ENCODE measurements at regions not wholly inside any gene's neighbourhood (a gene's known extent, or its start where the extent isn't known, plus 50 kb on each side); places are given as distances from the start of the nearest gene placed in this dataset.

DNA sequence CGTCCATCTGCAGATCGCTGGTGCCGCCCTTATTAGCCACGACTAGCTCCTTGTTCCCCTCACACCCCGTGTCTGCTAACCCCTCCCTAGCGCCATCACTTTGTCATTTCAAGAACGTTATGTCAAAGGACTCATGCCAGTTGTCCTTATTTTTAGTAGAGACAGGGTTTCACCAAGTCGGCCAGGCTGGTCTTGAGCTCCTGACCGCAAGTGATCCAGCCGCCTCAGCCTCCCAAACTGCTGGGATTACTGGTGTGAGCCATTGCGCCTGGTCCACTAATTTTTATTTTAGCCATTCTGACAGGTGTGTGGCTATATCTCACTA is 138.9 kb upstream of the HDAC4 start:
- H3K4me1 ChIP-seq (ENCODE audit: control insufficient read depth, extremely low read depth, insufficient read depth, low read length): no peaks in the 10 kb centered on the region
- H2AFZ ChIP-seq (ENCODE audit: low read depth, low read length): no peak overlapping the region
- peaks cover 2% of the 10 kb centered on the region for H3K9me3 ChIP-seq (replicated peaks; ENCODE audit: control insufficient read depth, insufficient read depth, low read length)
- H3K27me3 ChIP-seq (ENCODE audit: control insufficient read depth in 2 of 2, insufficient read depth in 2 of 2, low read length in 2 of 2): no peaks in the 10 kb centered on the region
- CTCF ChIA-PET: no interaction called here
- TF ChIP-seq, protein P1, sequence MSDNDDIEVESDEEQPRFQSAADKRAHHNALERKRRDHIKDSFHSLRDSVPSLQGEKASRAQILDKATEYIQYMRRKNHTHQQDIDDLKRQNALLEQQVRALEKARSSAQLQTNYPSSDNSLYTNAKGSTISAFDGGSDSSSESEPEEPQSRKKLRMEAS (IDR thresholded peaks at IDR 0.05; ENCODE audit: insufficient read depth, insufficient read length): no peak
- TF ChIP-seq EZH2 (IDR thresholded peaks at IDR 0.05; ENCODE audit: borderline replicate concordance, low read depth, low read length, severe bottlenecking) (no peak), POLR2A (IDR thresholded peaks at IDR 0.05; ENCODE audit: low read depth, low read length) (no peak), MYC (IDR thresholded peaks at IDR 0.05; ENCODE audit: low read depth, low read length) (no peak), FOS (IDR thresholded peaks at IDR 0.05; ENCODE audit: borderline replicate concordance, insufficient read depth, low read length) (no peak)
- TF ChIP-seq, protein P2, sequence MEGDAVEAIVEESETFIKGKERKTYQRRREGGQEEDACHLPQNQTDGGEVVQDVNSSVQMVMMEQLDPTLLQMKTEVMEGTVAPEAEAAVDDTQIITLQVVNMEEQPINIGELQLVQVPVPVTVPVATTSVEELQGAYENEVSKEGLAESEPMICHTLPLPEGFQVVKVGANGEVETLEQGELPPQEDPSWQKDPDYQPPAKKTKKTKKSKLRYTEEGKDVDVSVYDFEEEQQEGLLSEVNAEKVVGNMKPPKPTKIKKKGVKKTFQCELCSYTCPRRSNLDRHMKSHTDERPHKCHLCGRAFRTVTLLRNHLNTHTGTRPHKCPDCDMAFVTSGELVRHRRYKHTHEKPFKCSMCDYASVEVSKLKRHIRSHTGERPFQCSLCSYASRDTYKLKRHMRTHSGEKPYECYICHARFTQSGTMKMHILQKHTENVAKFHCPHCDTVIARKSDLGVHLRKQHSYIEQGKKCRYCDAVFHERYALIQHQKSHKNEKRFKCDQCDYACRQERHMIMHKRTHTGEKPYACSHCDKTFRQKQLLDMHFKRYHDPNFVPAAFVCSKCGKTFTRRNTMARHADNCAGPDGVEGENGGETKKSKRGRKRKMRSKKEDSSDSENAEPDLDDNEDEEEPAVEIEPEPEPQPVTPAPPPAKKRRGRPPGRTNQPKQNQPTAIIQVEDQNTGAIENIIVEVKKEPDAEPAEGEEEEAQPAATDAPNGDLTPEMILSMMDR (IDR thresholded peaks at IDR 0.05; ENCODE audit: extremely low read depth in 1 of 2, insufficient read depth in 1 of 2, low read depth in 1 of 2, low read length in 2 of 2): no peak
- H3K36me3 ChIP-seq (ENCODE audit: control insufficient read depth in 2 of 2, extremely low read depth in 1 of 2, insufficient read depth in 2 of 2, low read length in 2 of 2): no peaks in the 10 kb centered on the region
- H4K20me1 ChIP-seq (replicated peaks; ENCODE audit: control insufficient read depth, extremely low read depth, insufficient read depth, low read length): no peaks in the 10 kb centered on the region
- no peaks in the 10 kb centered on the region for H3K9me1 ChIP-seq (replicated peaks; ENCODE audit: control insufficient read depth, extremely low read depth, insufficient read depth, low read length)
- H3K27ac ChIP-seq (ENCODE audit: insufficient read depth, low read depth, low read length): no peak overlapping the region
- POLR2A ChIA-PET: interaction anchor here (0.6 kb wide), 1 partner anchor 121 kb away, joined by 5 read pairs; no protein-coding TSS in a partner anchor
- DNase-seq (ENCODE audit: low read depth, low spot score): no peak
- H3K4me3 ChIP-seq (replicated peaks in 1 of 3; ENCODE audit: insufficient read depth in 1 of 3, low read depth in 1 of 3, low read length in 3 of 3): no peak overlapping the region
- no peak overlapping the region for H3K9ac ChIP-seq (replicated peaks; ENCODE audit: extremely low read depth, insufficient read depth, low read length)
- intact Hi-C loops (cut with micrococcal nuclease): no loop called here
- no peak for FAIRE-seq
- H3K79me2 ChIP-seq (ENCODE audit: control insufficient read depth, insufficient read depth, low read length): no peaks in the 10 kb centered on the region
- no TSS peak for BruUV-seq (replicated peaks)
- dilution Hi-C loops (cut with MboI; ENCODE audit: extremely low pct_ligation_motif_present, low sequenced_read_pairs): no loop called here
- no peak overlapping the region for H3K4me2 ChIP-seq (ENCODE audit: insufficient read depth, low read length)
